ENCODE measurements at regions not wholly inside any gene's neighbourhood (a gene's known extent, or its start where the extent isn't known, plus 50 kb on each side); places are given as distances from the start of the nearest gene placed in this dataset.

DNA sequence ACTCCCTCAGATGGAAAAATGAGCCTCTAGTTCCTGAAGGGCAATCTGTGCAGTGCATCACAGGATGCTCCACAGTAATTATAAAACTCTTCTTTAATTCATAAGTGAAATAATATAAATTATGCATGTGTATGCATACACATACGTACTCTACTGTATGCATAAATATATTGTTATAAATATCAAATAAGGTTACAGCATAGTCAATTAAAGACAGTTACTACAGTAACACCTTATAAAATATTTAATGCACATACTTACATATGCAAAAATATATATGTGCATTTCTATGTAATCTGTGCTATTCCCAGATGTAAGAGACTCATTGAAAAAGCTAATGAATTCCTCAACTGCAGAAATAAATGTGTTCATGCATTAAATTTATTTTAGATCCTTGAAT lies 1515.1 kb downstream of the CDH11 start:
- POLR2A ChIA-PET: no interaction called here
- no peaks in the 10 kb centered on the region for H3K27me3 Mint-ChIP-seq
- DNase-seq: no peak

DNA sequence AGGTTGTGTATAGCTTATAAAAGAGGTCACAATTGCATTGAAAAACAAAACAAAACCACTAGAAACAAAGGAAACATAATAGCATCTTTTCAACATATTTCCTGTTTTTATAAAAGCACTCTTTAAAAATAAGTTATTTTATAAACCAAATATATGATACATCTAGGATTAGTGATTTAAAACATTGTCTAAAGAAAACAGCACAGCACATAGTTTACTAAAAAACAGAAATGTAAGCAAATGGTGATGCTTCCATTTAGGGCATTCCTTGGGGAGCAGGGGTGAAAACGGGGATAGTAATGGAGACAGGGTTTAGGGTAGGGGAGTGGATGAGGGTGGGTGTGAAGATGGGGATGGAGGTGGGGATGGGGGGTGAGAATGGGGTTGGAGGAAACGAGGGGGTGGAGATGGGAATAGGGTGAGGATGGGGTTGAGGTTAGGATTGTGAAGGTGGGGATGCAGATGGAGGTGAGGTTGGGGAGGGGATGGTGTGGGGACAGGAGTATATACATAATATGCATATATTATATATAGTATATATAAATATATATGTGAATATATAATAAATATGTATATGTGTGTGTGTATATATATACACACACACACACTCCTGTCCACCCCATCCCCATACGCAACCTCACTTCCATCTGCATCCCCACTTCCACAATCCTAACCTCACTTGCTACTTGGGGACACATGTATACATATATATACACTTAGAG lies 1519.5 kb downstream of the CDH11 start:
- Mint-ChIP-seq H3K4me3 (no peak overlapping the region), H3K36me3 (peaks cover 0 to 7% (median 0%) of the 10 kb centered on the region in 3 donors), H3K27ac (no peak overlapping the region), H3K4me1 (no peaks in the 10 kb centered on the region), H3K9me3 (peaks cover 5 to 45% (median 23%) of the 10 kb centered on the region in 9 donors), H3K27me3 (no peaks in the 10 kb centered on the region)
- no peak for DNase-seq
- no peak for ATAC-seq
- POLR2A ChIA-PET: no interaction called here

More for the DNA sequence above, 1515.1 kb downstream of the CDH11 start:
- no peak for ATAC-seq
- Mint-ChIP-seq H3K9me3 (peaks cover 12 to 34% (median 19%) of the 10 kb centered on the region in 9 donors), H3K36me3 (peaks cover 0 to 3% (median 0%) of the 10 kb centered on the region in 3 donors), H3K4me1 (no peaks in the 10 kb centered on the region), H3K27ac (no peak overlapping the region), H3K4me3 (no peak overlapping the region)

- ATAC-seq (no peak), DNase-seq (no peak)
- peaks cover 7 to 56% (median 19%) of the 10 kb centered on the region in 9 donors for H3K9me3 Mint-ChIP-seq
- no peaks in the 10 kb centered on the region for H3K4me1 Mint-ChIP-seq
- H3K27ac Mint-ChIP-seq: no peak overlapping the region
- no peak overlapping the region for H3K4me3 Mint-ChIP-seq
- POLR2A ChIA-PET: no interaction called here
- H3K36me3 Mint-ChIP-seq: peaks cover 0 to 7% (median 0%) of the 10 kb centered on the region in 3 donors
- no peaks in the 10 kb centered on the region for H3K27me3 Mint-ChIP-seq
Observed at GRCh38 chr16:63596716-63597115, 1525.1 kb downstream of the CDH11 start.

DNA sequence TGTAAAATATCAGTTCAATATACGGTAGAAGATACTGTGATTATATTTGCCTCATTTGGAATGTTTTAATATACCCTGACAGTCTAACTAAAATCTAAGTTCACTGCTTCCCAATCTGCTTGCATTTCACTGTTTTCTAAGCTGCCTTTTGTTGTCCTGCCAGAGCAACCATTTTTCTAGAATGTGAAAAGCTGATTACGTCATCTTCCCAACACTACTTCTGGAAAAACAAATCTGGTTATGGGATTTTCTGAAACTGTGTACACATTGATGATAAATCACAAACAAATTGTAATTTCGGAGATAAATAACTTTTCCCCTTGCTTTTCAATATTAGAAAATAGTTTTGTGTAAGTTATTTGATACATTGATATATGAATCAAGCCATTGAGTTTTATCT lies 1529.0 kb downstream of the CDH11 start:
- no peak for DNase-seq
- H3K4me1 Mint-ChIP-seq: no peaks in the 10 kb centered on the region
- no peak for ATAC-seq
- no peaks in the 10 kb centered on the region for H3K36me3 Mint-ChIP-seq
- no peak overlapping the region for H3K27ac Mint-ChIP-seq
- H3K9me3 Mint-ChIP-seq: peaks cover 0 to 42% (median 14%) of the 10 kb centered on the region in 9 donors
- H3K27me3 Mint-ChIP-seq: no peaks in the 10 kb centered on the region
- POLR2A ChIA-PET: no interaction called here
- H3K4me3 Mint-ChIP-seq: no peak overlapping the region

GRCh38 chr16:63581570-63581969 lies 1540.3 kb downstream of the CDH11 start:
- Mint-ChIP-seq H3K4me1 (no peaks in the 10 kb centered on the region), H3K9me3 (peaks cover 0 to 21% (median 6%) of the 10 kb centered on the region in 9 donors), H3K4me3 (no peak overlapping the region), H3K27me3 (no peaks in the 10 kb centered on the region), H3K27ac (no peak overlapping the region), H3K36me3 (no peaks in the 10 kb centered on the region)
- no peak for DNase-seq
- POLR2A ChIA-PET: no interaction called here
- ATAC-seq: no peak

DNA sequence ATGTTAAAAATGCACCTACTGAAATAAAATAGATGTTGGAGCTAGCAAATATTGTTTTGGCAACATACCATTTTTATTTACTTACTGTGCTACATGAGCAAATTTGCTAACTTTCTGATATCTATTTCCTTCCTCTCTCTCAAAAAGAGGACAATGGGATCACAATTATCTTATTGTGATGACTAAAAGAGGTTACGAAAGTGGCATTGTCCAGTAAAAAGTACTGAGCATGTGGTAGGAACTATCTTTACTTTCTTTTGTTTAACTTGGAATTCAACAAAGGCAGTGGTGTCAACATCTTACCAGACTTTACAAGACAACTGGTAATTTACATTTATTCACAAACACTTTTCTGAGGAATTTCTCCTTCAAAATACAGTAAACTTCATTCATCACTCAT lies 1542.6 kb upstream of the CDH8 start:
- Mint-ChIP-seq H3K4me1 (no peaks in the 10 kb centered on the region), H3K9me3 (peaks cover 3 to 29% (median 9%) of the 10 kb centered on the region in 9 donors), H3K27me3 (no peaks in the 10 kb centered on the region), H3K27ac (no peak overlapping the region), H3K36me3 (peaks cover 0 to 6% (median 0%) of the 10 kb centered on the region in 3 donors), H3K4me3 (no peak overlapping the region)
- POLR2A ChIA-PET: no interaction called here
- no peak for ATAC-seq
- DNase-seq: no peak

DNA sequence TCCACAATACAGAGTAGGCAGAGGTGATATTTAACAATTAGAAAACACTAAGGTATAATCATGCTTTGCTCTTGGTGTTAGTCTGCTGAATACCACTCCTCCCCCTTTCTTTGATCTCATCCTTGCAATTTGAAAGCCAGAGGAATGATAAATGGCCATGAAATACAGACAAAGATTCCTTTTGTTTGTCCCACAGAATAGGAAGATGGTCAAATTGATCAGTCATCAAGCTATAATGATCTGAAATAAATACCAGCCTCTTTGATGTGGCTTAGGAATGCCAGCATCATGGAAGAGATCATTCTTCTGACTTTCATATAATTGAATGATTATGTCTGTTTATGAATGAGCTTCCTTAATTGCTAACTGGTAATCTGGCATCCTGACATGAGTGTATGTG lies 1541.7 kb upstream of the CDH8 start:
- Mint-ChIP-seq H3K9me3 (peaks cover 4 to 29% (median 8%) of the 10 kb centered on the region in 9 donors), H3K4me1 (no peaks in the 10 kb centered on the region), H3K4me3 (no peak overlapping the region), H3K27me3 (no peaks in the 10 kb centered on the region), H3K27ac (no peak overlapping the region), H3K36me3 (peaks cover 0 to 13% (median 0%) of the 10 kb centered on the region in 3 donors)
- POLR2A ChIA-PET: no interaction called here
- DNase-seq (no peak), ATAC-seq (no peak)

DNA sequence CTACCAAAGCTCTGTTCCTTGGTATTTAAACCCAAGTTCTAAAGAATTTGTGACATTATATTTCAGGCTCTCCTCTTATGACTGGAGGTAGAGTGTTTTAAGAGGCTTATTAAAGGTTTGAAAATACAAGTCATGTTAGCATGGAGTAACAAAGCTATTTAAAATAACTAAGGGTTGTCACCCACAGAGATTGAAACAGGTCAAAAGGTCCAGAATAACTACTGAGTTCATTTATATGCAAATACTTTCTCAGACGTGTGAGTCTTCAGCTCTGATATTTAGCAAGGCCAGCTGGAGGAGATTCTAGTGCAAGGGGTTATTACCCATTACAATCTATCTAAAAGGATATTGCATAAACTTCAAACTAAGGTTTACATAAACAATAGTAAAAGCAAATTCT lies 1538.8 kb upstream of the CDH8 start:
- DNase-seq (no peak), ATAC-seq (no peak)
- Mint-ChIP-seq H3K4me1 (no peaks in the 10 kb centered on the region), H3K27me3 (no peaks in the 10 kb centered on the region), H3K9me3 (peaks cover 2 to 37% (median 12%) of the 10 kb centered on the region in 9 donors), H3K36me3 (peaks cover 0 to 13% (median 0%) of the 10 kb centered on the region in 3 donors), H3K4me3 (no peak overlapping the region), H3K27ac (no peak overlapping the region)
- POLR2A ChIA-PET: no interaction called here

DNA sequence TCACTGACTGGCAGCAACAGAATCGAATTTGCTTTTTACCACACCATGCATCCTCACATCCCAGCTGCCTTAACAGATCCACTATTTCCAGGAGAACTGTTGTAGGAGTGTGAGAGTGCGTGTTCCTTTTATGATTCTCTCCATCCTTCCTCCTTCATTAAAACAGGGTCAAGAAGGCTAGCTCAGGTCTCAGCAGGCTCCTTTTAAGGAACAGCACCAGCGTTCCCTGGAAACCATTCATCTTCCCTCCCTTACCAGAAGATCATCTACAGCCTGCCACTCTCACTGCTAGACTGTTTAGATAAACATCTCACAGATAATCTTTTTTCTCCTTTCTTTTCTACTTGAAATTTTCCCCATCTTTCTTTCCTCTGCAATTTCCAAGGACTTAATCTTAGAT lies 1531.9 kb upstream of the CDH8 start:
- peaks cover 0 to 2% (median 0%) of the 10 kb centered on the region in 4 donors for H3K4me1 Mint-ChIP-seq
- H3K27ac Mint-ChIP-seq: no peak overlapping the region
- peaks cover 2 to 42% (median 12%) of the 10 kb centered on the region in 9 donors for H3K9me3 Mint-ChIP-seq
- H3K27me3 Mint-ChIP-seq: no peaks in the 10 kb centered on the region
- no peak for DNase-seq
- POLR2A ChIA-PET: no interaction called here
- ATAC-seq: no peak
- peaks cover 0 to 6% (median 0%) of the 10 kb centered on the region in 3 donors for H3K36me3 Mint-ChIP-seq
- H3K4me3 Mint-ChIP-seq: no peak overlapping the region

- no peaks in the 10 kb centered on the region for H3K27me3 Mint-ChIP-seq
- no peak for ATAC-seq
- peaks cover 0 to 5% (median 0%) of the 10 kb centered on the region in 3 donors for H3K36me3 Mint-ChIP-seq
- DNase-seq: no peak
- POLR2A ChIA-PET: no interaction called here
- no peak overlapping the region for H3K4me3 Mint-ChIP-seq
- peaks cover 0 to 2% (median 0%) of the 10 kb centered on the region in 4 donors for H3K4me1 Mint-ChIP-seq
- H3K27ac Mint-ChIP-seq: no peak overlapping the region
- peaks cover 5 to 54% (median 13%) of the 10 kb centered on the region in 9 donors for H3K9me3 Mint-ChIP-seq
Observed at GRCh38 chr16:63563819-63564505, 1527.7 kb upstream of the CDH8 start.

DNA sequence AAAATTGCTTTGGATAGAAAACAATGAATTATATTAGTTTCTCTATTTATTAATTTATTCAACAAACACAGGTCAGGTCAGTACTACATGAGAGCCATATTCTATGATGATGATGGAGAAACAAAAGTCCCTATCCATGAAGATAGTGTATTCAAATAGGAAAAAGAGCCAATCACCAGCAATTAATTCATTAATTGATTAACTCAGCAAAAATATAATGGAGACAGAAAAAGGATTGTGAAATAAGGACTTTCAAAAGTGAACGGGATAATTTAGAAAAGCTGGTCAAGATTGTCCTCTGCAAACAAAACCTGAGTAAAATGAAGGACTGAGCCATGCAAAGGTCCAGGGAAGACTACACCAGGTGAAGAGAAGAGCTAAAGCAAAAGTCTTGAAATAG lies 1517.7 kb upstream of the CDH8 start:
- Mint-ChIP-seq H3K27ac (no peak overlapping the region), H3K27me3 (no peaks in the 10 kb centered on the region), H3K9me3 (peaks cover 0 to 35% (median 10%) of the 10 kb centered on the region in 9 donors), H3K4me1 (no peaks in the 10 kb centered on the region), H3K4me3 (no peak overlapping the region), H3K36me3 (peaks cover 0 to 4% (median 0%) of the 10 kb centered on the region in 3 donors)
- no peak for ATAC-seq
- DNase-seq: no peak
- POLR2A ChIA-PET: no interaction called here

GRCh38 chr16:63539276-63539675 lies 1503.0 kb upstream of the CDH8 start:
- no peak for DNase-seq
- POLR2A ChIA-PET: no interaction called here
- H3K36me3 Mint-ChIP-seq: no peaks in the 10 kb centered on the region
- no peaks in the 10 kb centered on the region for H3K4me1 Mint-ChIP-seq
- H3K9me3 Mint-ChIP-seq: peaks cover 2 to 23% (median 11%) of the 10 kb centered on the region in 9 donors
- no peaks in the 10 kb centered on the region for H3K27me3 Mint-ChIP-seq
- no peak for ATAC-seq
- H3K4me3 Mint-ChIP-seq: no peak overlapping the region
- H3K27ac Mint-ChIP-seq: no peak overlapping the region

GRCh38 chr16:63530974-63531373 lies 1494.7 kb upstream of the CDH8 start:
- Mint-ChIP-seq H3K36me3 (peaks cover 0 to 4% (median 0%) of the 10 kb centered on the region in 3 donors), H3K4me3 (no peak overlapping the region), H3K9me3 (peaks cover 16 to 62% (median 26%) of the 10 kb centered on the region in 9 donors), H3K27me3 (no peaks in the 10 kb centered on the region), H3K4me1 (no peaks in the 10 kb centered on the region), H3K27ac (no peak overlapping the region)
- ATAC-seq (no peak), DNase-seq (no peak)
- POLR2A ChIA-PET: no interaction called here
